ENCODE measurements at regions not wholly inside any gene's neighbourhood (a gene's known extent, or its start where the extent isn't known, plus 50 kb on each side); places are given as distances from the start of the nearest gene placed in this dataset.

- H3K4me3 ChIP-seq (ENCODE audit: low read length) = no peak overlapping the region
- TF ChIP-seq CTCF (IDR thresholded peaks at IDR 0.05; ENCODE audit: insufficient read depth, low read depth, low read length, missing control alignments) = no peak
- DNase-seq (ENCODE audit: low read depth) = peak; percentile 27
These were observed 186.7 kb downstream of the SYK start for GRCh38 chr9:90988318-90988717.

GRCh38 chr9:90991953-90992352 is 190.3 kb downstream of the SYK start:
- DNase-seq (ENCODE audit: low read depth) = no peak
- H3K4me3 ChIP-seq (ENCODE audit: low read length) = no peak overlapping the region
- TF ChIP-seq CTCF (IDR thresholded peaks at IDR 0.05; ENCODE audit: insufficient read depth, low read depth, low read length, missing control alignments) = no peak

GRCh38 chr9:90995516-90995915 is 193.9 kb downstream of the SYK start:
- DNase-seq (ENCODE audit: low read depth) = no peak
- H3K4me3 ChIP-seq (ENCODE audit: low read length) = no peak overlapping the region
- no peak for TF ChIP-seq CTCF (IDR thresholded peaks at IDR 0.05; ENCODE audit: insufficient read depth, low read depth, low read length, missing control alignments)

DNA sequence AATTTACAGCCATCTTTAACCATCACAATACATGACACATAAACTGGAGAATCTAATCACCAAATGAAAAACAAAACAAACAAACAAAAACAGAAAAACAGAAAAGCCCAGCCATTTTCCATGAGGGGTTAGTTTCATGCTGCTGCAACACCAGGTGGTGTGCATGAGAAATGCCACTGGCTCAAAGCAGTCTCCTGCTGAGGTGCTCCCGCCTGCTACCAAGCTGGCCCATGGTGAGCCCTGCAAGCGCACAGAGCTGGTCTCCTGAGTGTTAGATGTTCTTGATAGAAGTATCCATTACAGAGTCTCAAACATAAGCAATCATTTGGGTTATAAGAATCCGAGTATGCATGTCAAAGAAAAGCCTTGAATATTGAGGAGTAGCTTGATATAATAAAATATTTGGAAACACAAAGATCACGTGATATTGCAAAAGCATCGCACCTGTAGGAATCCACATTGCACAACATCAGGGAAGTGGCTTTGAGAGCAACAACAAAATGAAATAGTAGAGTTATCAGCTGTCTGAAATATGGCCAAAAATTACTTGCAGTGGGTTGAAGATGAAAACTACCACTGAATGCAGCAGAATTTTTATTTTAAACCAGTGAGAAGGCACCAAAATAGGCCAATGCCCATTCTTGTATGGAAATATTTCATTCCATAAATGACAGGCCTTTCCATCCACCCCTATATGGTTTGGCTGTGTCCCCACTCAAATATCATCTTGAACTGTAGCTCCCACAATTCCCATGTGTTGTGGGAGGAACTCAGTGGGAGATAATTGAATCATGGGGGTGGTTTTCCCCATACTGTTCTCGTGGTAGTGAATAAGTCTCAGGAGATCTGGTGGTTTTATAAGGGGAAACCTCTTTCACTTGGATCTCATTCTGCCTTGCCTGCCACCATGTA is 194.8 kb downstream of the SYK start:
- peak; percentile 67 for DNase-seq (ENCODE audit: low read depth)
- no peak for TF ChIP-seq CTCF (IDR thresholded peaks at IDR 0.05; ENCODE audit: insufficient read depth, low read depth, low read length, missing control alignments)
- no peak overlapping the region for H3K4me3 ChIP-seq (ENCODE audit: low read length)

GRCh38 chr9:90998573-90998972 is 197.0 kb downstream of the SYK start:
- no peak for TF ChIP-seq CTCF (IDR thresholded peaks at IDR 0.05; ENCODE audit: insufficient read depth, low read depth, low read length, missing control alignments)
- no peak overlapping the region for H3K4me3 ChIP-seq (ENCODE audit: low read length)
- DNase-seq (ENCODE audit: low read depth) = peak; percentile 62

GRCh38 chr9:90999425-91000397 is 198.1 kb downstream of the SYK start:
- no peak overlapping the region for H3K4me3 ChIP-seq (ENCODE audit: low read length)
- TF ChIP-seq CTCF (IDR thresholded peaks at IDR 0.05; ENCODE audit: insufficient read depth, low read depth, low read length, missing control alignments) = no peak
- DNase-seq (ENCODE audit: low read depth) = peak; percentile 90

All from epithelial cell of esophagus (primary cell).